GM12872 (cell line): ENCODE measurements at regions not wholly inside any gene's neighbourhood (a gene's known extent, or its start where the extent isn't known, plus 50 kb on each side); places are given as distances from the start of the nearest gene placed in this dataset.

Source experiments
- CTCF ChIP-seq: IDR thresholded peaks from 3 replicates; pipeline ENCODE4 v1.5.1; 2011; ENCODE audit warnings: low read depth, mild to moderate bottlenecking, low read length, moderate library complexity; ENCODE audit not compliant: insufficient read depth

GRCh38 chr12:71208053-71208685, 50.4 kb upstream of the TSPAN8 start:
- no peak for TF ChIP-seq CTCF
